ENCODE measurements at regions not wholly inside any gene's neighbourhood (a gene's known extent, or its start where the extent isn't known, plus 50 kb on each side); places are given as distances from the start of the nearest gene placed in this dataset.
"Not testable (repeated sequence)": the region's sequence is repeated elsewhere in the genome, so short reads cannot be mapped to it uniquely, and the experiment has no call there.

DNA sequence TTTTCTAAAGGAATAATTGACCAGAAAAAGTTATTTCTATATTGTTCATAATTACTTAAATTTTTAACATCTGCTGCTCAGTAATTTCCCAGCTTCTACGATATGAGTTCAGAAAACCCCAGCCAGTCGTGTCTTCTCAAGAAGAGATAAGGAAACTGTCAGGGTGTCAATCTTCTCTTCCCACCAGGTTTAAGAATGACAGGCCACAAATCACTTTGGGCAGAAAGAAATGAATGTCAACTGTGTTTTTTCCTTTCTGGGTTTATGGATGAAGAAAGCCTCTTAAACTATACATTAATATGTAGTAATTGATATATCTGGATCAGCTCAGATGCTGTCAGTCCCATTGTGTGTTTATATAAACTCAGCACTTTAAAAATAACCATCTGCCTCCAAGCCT is 453.2 kb upstream of the NUDT12 start:
- Histone ChIP-seq H3K4me2 (ENCODE audit: insufficient read depth, low read length) (no peak overlapping the region), H3K9ac (replicated peaks; ENCODE audit: extremely low read depth, insufficient read depth, low read length) (no peak overlapping the region), H3K27me3 (ENCODE audit: control insufficient read depth in 2 of 2, insufficient read depth in 2 of 2, low read length in 2 of 2) (no peaks in the 10 kb centered on the region), H3K36me3 (ENCODE audit: control insufficient read depth in 2 of 2, extremely low read depth in 1 of 2, insufficient read depth in 2 of 2, low read length in 2 of 2) (no peaks in the 10 kb centered on the region), H3K9me3 (replicated peaks; ENCODE audit: control insufficient read depth, insufficient read depth, low read length) (no peaks in the 10 kb centered on the region), H3K79me2 (ENCODE audit: control insufficient read depth, insufficient read depth, low read length) (no peaks in the 10 kb centered on the region), H3K9me1 (replicated peaks; ENCODE audit: control insufficient read depth, extremely low read depth, insufficient read depth, low read length) (no peaks in the 10 kb centered on the region), H3K4me1 (ENCODE audit: control insufficient read depth, extremely low read depth, insufficient read depth, low read length) (no peaks in the 10 kb centered on the region), H3K4me3 (replicated peaks in 1 of 3; ENCODE audit: insufficient read depth in 1 of 3, low read depth in 1 of 3, low read length in 3 of 3) (no peak overlapping the region), H3K27ac (ENCODE audit: insufficient read depth, low read depth, low read length) (no peak overlapping the region), H4K20me1 (replicated peaks; ENCODE audit: control insufficient read depth, extremely low read depth, insufficient read depth, low read length) (no peaks in the 10 kb centered on the region), H2AFZ (ENCODE audit: low read depth, low read length) (no peak overlapping the region)
- CTCF ChIA-PET: no interaction called here
- intact Hi-C loops (cut with micrococcal nuclease) (no loop called here), dilution Hi-C loops (cut with MboI; ENCODE audit: extremely low pct_ligation_motif_present, low sequenced_read_pairs) (no loop called here)
- POLR2A ChIA-PET: no interaction called here
- no peak for TF ChIP-seq POLR2AphosphoS5 (IDR thresholded peaks at IDR 0.05; ENCODE audit: insufficient read depth, low read depth, low read length)
- DNase-seq (ENCODE audit: low read depth, low spot score) (no peak), FAIRE-seq (no peak)
- no TSS peak for BruUV-seq (replicated peaks)

- H2AFZ ChIP-seq (ENCODE audit: low read depth, low read length); H3K27me3 ChIP-seq (ENCODE audit: control insufficient read depth in 2 of 2, insufficient read depth in 2 of 2, low read length in 2 of 2); H4K20me1 ChIP-seq (replicated peaks; ENCODE audit: control insufficient read depth, extremely low read depth, insufficient read depth, low read length); H3K9me1 ChIP-seq (replicated peaks; ENCODE audit: control insufficient read depth, extremely low read depth, insufficient read depth, low read length); H3K4me3 ChIP-seq (replicated peaks in 1 of 3; ENCODE audit: insufficient read depth in 1 of 3, low read depth in 1 of 3, low read length in 3 of 3); CTCF ChIA-PET; H3K79me2 ChIP-seq (ENCODE audit: control insufficient read depth, insufficient read depth, low read length); BruUV-seq (replicated peaks); DNase-seq (ENCODE audit: low read depth, low spot score); H3K9ac ChIP-seq (replicated peaks; ENCODE audit: extremely low read depth, insufficient read depth, low read length); POLR2A ChIA-PET; FAIRE-seq; H3K4me1 ChIP-seq (ENCODE audit: control insufficient read depth, extremely low read depth, insufficient read depth, low read length); H3K9me3 ChIP-seq (replicated peaks; ENCODE audit: control insufficient read depth, insufficient read depth, low read length); intact Hi-C loops (cut with micrococcal nuclease); dilution Hi-C loops (cut with MboI; ENCODE audit: extremely low pct_ligation_motif_present, low sequenced_read_pairs); H3K36me3 ChIP-seq (ENCODE audit: control insufficient read depth in 2 of 2, extremely low read depth in 1 of 2, insufficient read depth in 2 of 2, low read length in 2 of 2); H3K4me2 ChIP-seq (ENCODE audit: insufficient read depth, low read length); H3K27ac ChIP-seq (ENCODE audit: insufficient read depth, low read depth, low read length): not testable (repeated sequence)
These were observed 440.2 kb upstream of the NUDT12 start for GRCh38 chr5:104002783-104003182.

GRCh38 chr5:104001136-104001535 is 438.5 kb upstream of the NUDT12 start:
- no peaks in the 10 kb centered on the region for H3K79me2 ChIP-seq (ENCODE audit: control insufficient read depth, insufficient read depth, low read length)
- intact Hi-C loops (cut with micrococcal nuclease): no loop called here

More at GRCh38 chr5:104001136-104001535, 438.5 kb upstream of the NUDT12 start:
- no peak for FAIRE-seq
- ChIA-PET CTCF (no interaction called here), POLR2A (no interaction called here)
- Histone ChIP-seq H3K36me3 (ENCODE audit: control insufficient read depth in 2 of 2, extremely low read depth in 1 of 2, insufficient read depth in 2 of 2, low read length in 2 of 2) (no peaks in the 10 kb centered on the region), H3K4me1 (ENCODE audit: control insufficient read depth, extremely low read depth, insufficient read depth, low read length) (no peaks in the 10 kb centered on the region), H3K9me3 (replicated peaks; ENCODE audit: control insufficient read depth, insufficient read depth, low read length) (no peaks in the 10 kb centered on the region), H3K4me3 (replicated peaks in 1 of 3; ENCODE audit: insufficient read depth in 1 of 3, low read depth in 1 of 3, low read length in 3 of 3) (no peak overlapping the region), H4K20me1 (replicated peaks; ENCODE audit: control insufficient read depth, extremely low read depth, insufficient read depth, low read length) (no peaks in the 10 kb centered on the region), H3K9ac (replicated peaks; ENCODE audit: extremely low read depth, insufficient read depth, low read length) (no peak overlapping the region), H3K27me3 (ENCODE audit: control insufficient read depth in 2 of 2, insufficient read depth in 2 of 2, low read length in 2 of 2) (no peaks in the 10 kb centered on the region), H3K4me2 (ENCODE audit: insufficient read depth, low read length) (no peak overlapping the region), H2AFZ (ENCODE audit: low read depth, low read length) (no peak overlapping the region), H3K9me1 (replicated peaks; ENCODE audit: control insufficient read depth, extremely low read depth, insufficient read depth, low read length) (no peaks in the 10 kb centered on the region), H3K27ac (ENCODE audit: insufficient read depth, low read depth, low read length) (no peak overlapping the region)
- BruUV-seq (replicated peaks): no TSS peak
- TF ChIP-seq CTCF (IDR thresholded peaks at IDR 0.05; ENCODE audit: extremely low read depth in 1 of 2, insufficient read depth in 1 of 2, low read depth in 1 of 2, low read length in 2 of 2): no peak
- dilution Hi-C loops (cut with MboI; ENCODE audit: extremely low pct_ligation_motif_present, low sequenced_read_pairs): no loop called here
- DNase-seq (ENCODE audit: low read depth, low spot score): no peak

Measured in endothelial cell of umbilical vein (primary cell).